ENCODE measurements at regions not wholly inside any gene's neighbourhood (a gene's known extent, or its start where the extent isn't known, plus 50 kb on each side); places are given as distances from the start of the nearest gene placed in this dataset.

GRCh38 chr2:34997779-34998178 is 1357.8 kb upstream of the CRIM1 start:
- TF ChIP-seq CTCF (conservative IDR thresholded peaks at IDR 0.05; ENCODE audit: low read length) (no peak), EZH2phosphoT487 (IDR thresholded peaks at IDR 0.05; ENCODE audit: borderline replicate concordance, low read depth, low read length) (no peak)

Data from OCI-LY7 (cell line).